GM19324 (cell line): ENCODE measurements at regions not wholly inside any gene's neighbourhood (a gene's known extent, or its start where the extent isn't known, plus 50 kb on each side); places are given as distances from the start of the nearest gene placed in this dataset.
"Not testable (repeated sequence)": the region's sequence is repeated elsewhere in the genome, so short reads cannot be mapped to it uniquely, and the experiment has no call there.

Experiments
- ATAC-seq: cut with Tn5 transposase; IDR thresholded peaks from one replicate; pipeline ENCODE4 v1.9.1; 2021; ENCODE audit warnings: mild to moderate bottlenecking, moderate library complexity; ENCODE audit not compliant: unreplicated experiment, low FRiP score

DNA sequence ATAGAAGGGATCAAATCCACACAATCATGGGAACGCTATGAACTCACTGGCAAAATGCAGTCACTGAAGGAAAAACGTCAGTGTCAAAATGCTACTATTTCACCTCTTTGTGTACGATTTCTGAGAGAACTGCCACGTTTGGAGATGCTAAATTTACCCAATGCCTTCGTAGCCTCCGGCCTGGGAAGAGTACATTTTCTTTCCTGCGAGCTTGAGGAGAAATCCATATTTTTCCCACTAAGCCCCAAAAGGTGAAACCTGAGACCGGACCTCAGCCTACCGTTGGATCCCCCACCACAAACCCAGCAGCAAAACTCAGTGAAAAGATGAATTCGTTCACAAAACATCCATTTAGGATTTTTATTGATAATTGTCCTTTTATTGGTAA is 131.7 kb downstream of the GPX5 start:
- ATAC-seq: no peak

DNA sequence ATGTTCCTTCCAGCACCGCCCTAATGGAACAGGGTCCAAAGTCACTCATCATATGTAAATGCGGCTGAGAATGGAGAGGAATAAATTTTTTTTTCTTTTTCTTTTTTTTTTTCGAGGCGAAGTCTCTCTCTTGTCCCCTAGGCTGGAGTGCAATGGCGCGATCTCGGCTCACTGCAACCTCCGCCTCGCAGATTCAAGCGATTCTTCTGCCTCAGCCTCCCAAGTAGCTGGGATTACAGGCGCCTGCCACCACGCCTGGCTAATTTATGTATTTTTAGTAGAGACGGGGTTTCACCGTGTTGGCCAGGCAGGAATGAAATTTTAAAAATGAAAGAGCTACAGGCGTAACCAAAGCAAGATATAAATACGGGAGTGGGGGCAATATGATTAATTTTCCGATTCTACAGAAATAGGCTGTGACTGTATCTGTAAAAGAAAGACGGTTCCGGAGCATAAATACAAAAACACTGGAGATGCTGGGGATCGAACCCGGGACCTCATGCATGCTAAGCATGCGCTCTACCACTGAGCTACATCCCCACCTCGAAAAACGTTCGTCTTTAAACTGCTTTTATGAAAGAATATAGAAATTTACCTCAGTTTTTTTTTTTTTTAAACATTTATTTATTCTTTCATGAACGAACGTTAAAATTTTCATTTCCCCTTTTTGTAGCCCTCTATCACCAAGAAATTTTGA is 132.2 kb downstream of the GPX5 start:
- no peak for ATAC-seq

DNA sequence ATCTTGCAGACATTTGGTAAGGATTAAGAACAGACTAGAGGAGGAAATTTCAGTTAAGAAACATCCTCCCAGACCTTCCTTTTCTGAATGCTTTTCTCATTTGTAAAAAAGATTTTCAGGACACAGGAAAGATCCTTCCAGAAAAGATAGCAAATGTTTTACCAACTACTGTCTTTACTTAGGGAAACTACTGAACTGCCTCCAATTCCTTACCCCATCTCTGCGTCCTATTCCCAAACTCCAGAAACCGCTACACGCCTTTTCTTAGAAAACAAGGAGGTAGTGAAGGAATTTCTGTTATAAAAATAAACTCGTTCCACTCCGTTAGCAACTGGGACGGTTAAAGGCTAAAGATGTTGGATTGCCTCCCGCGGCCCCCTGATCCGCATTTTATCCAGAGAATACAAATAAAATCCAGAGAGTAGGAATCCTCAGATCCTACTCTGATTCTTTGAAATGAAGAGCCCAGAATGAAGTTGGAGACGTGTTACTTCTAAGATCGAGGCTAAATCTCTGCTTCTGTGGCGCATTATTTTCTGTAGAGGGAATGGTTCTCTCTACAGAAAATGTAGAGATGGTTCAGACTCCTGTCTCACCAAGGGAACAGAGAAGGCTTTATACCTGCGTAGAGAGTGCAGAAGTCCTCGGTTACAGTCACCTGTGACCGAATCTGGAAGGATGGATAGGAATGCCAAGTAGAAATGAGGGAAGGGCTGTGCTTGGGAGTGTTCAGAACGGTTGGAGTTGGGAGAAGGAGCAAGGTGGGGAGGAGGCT is 133.0 kb downstream of the GPX5 start:
- ATAC-seq: no peak

GRCh38 chr6:28659250-28659566 is 133.5 kb downstream of the GPX5 start:
- no peak for ATAC-seq

DNA sequence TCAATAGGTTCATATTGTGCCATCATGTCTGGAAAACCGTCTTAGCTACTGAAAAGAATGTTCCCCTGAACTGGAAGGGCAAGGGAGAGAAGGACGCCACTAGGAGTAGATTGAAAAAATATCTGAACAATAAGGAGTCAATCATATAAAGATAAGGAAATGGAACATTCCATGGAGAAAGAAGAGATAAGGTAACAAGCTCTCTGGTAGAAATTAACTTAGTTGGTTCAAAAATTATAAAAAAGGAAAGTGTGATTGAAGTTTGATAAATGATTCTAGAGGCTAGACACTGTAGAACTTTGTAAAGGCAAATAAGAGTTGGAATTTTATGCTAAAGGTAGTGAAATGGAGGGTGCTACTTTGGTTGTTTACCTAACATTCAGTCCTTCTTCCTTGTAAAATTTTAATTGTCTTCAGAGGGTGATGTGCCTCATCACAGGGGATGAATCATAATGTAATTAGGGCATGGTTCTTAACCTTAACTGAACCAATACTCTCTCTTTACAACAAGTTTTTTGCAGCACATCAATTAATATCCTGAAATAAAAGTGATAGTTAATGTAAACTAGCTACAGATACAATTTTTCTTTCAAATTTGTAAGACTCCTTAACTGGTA is 135.5 kb downstream of the GPX5 start:
- ATAC-seq: no peak

DNA sequence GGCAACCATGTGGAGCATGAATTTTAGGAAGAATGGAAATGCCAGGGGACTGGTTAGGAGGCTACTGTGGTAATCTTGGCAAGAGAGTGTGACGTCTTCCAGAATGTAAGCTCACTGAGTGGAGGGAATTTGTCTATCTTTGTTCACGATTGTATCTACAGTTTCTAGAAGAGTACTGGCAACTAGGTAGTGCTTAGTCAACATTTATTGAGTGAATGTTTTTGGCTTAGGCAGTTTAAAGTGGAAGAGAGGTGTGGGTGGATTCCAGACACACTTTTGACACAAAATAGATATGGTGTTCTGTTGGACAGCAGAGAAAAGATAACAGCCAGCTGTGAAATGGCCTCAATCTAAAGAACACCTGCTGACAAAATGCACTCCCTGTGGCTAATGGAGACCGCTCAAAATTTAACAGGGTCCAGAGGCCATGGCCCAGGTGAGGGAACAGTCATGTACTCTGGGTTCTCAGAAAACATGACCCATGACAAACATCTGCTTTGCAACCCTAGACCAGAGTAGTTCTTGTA is 139.3 kb downstream of the GPX5 start:
- ATAC-seq: no peak

DNA sequence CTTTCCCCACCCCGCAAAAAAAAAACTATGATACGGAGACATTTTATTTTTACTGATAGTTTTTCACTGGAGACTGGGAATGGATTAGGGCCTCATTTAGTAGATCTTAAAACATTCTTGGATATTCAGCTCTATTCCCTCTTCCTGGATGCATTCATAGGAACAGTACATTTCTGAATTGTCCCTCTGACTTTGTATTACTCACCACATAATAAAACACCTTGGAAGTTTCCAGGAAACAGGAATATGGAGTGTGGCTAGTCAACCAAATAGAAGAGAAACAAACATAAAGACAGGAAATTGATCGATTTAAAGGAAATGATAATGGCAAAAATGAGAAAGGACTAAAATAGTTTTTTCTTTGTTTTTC is 147.7 kb downstream of the GPX5 start:
- ATAC-seq: no peak

DNA sequence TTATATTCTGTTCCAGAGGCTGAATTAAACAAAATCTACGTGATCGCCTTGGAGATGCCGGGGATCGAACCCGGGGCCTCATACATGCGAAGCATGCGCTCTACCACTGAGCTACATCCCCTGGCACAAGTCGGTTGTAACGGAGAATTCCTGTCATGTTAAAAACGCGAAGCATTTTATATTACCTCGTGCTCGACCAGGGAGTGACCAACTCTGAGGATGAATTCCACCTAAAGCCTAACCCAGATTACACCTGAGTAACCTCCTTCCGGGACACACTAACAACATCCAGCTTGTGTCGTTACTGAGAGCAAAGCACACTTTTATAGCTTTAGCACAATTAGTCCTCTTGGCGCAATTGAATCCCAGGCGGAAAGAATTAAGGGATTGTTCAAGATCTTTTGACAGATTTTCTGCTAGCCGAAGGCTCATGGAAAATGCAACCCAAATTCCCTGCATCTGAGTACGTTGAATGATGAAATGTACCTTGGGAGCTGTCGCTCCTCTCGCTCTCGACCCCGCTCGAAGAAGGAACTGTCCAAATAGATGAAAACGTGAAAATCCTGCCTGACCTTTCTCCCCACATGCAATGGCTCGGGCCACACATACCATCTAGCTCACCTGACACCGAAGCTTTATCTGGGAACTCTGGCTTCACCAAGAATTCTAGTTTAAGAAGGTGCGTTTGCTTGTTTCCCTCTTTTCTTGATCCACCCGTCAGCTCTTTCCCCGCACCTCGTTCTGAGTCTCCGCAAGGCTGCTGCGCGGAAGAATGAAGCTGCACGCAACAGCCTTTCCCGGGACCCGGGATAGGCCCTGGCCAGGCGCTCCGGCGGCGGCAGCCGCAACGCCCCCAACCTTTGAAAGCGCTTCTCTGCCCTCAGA is 148.3 kb downstream of the GPX5 start:
- no peak for ATAC-seq

DNA sequence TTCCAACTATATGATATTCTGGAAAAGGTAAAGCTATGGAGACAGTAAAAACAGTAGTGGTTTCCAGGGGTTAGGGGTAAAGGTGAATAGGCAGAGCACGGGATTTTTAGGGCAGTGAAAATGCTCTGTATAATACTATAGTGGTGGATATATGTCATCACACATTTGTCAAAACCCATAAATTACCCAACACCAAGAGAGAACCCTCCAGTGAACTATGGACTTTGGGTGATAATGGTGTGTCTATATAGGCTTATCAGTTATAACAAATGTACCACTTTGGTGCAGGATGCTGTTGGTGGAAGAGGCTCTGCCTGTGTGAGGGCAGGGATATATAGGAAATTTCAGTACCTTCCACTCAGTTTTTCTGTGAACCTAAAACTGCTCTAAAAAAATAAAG is 149.9 kb downstream of the GPX5 start:
- ATAC-seq: no peak

DNA sequence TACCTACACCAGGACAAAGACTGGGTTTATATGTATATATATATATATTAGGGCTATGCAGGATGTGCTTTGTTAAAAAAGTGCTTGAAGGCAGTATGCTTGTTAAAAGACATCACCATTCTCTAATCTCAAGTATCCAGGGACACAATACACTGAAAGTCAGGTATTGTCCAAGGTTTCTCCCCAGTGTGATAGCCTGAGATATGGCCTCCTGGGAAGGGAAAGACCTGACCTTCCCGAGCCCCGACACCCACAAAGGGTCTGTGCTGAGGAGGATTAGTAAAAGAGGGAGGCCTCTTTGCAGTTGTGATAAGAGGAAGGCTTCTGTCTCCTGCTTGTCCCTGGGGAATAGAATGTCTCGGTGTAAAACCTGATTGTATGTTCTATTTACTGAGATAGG is 156.9 kb downstream of the GPX5 start:
- ATAC-seq: no peak

DNA sequence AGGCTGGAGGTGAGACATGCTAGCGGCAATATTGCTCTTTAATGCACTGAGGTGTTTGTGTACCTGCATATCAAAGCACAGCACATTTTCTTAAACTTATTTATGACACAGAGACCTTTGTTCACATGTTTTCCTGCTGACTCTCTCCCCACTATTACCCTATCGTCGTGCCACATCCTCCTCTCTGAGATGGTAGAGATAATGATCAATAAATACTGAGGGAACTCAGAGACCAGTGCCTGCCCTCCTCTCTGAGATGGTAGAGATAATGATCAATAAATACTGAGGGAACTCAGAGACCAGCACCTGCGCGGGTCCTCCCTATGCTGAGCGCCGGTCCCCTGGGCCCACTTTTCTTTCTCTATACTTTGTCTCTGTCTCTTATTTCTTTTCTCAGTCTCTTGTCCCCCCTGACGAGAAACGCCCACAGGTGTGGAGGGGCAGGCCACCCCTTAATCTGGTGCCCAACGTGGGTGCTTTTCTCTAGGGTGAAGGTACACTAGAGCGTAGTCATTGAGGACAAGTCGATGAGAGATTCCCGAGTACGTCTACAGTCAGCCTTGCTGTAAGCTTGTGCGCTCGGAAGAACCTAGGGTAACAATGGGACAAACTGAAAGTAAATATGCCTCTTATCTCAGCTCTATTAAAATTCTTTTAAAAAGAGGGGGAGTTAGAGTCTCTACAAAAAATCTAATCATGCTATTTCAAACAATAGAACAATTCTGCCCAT is 157.4 kb downstream of the GPX5 start:
- not testable (repeated sequence) for ATAC-seq

DNA sequence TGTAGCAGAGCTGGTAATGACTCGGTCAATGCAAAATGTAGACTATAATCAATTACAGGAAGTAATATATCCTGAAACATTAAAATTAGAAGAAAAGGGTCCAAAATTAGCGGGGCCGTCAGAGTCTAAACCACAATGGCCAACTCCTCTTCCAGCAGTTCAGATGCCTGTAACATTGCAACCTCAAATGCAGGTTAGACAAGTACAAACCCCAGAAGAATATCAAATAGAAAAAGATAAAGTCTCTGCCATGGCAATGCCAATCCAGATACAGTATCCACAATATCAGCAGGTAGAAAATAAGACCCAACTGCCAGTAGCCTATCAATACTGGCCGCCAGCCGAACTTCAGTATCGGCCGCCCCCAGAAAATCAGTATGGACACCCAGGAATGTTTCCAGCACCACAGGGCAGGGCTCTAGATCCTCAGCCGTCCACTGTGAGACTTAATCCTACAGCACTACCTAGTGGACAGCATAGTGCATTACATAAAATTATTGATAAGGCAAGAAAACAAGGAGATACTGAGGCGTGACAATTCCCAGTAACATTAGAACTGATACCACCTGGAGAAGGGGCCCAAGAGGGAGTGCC is 158.4 kb downstream of the GPX5 start:
- no peak for ATAC-seq

GRCh38 chr6:28685960-28686359 is 160.3 kb downstream of the GPX5 start:
- ATAC-seq: not testable (repeated sequence)

GRCh38 chr6:28686446-28687027 is 160.9 kb downstream of the GPX5 start:
- not testable (repeated sequence) for ATAC-seq

DNA sequence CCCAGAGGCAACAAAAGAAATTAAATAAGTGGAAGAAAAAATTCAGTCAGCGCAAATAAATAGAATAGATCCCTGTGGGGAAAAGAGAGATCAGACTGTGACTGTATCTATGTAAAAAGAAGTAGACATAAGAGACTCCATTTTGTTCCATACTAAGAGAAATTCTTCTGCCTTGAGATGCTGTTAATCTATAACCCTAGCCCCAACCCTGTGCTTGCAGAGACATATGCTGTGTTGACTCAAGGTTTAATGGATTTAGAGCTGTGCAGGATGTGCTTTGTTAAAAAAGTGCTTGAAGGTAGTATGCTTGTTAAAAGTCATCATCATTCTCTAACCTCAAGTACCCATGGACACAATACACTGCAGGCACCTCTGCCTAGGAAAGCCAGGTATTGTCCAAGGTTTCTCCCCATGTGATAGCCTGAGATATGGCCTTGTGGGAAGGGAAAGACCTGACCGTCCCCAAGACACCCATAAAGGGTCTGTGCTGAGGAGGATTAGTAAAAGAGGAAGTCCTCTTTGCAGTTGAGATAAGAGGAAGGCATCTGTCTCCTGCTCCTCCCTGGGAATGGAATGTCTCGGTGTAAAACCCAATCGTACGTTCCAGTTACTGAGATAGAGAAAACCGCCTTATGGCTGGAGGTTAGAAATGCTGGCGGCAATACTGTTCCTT is 161.8 kb downstream of the GPX5 start:
- ATAC-seq: not testable (repeated sequence)

GRCh38 chr6:28691991-28692390 is 166.3 kb downstream of the GPX5 start:
- ATAC-seq: not testable (repeated sequence)

DNA sequence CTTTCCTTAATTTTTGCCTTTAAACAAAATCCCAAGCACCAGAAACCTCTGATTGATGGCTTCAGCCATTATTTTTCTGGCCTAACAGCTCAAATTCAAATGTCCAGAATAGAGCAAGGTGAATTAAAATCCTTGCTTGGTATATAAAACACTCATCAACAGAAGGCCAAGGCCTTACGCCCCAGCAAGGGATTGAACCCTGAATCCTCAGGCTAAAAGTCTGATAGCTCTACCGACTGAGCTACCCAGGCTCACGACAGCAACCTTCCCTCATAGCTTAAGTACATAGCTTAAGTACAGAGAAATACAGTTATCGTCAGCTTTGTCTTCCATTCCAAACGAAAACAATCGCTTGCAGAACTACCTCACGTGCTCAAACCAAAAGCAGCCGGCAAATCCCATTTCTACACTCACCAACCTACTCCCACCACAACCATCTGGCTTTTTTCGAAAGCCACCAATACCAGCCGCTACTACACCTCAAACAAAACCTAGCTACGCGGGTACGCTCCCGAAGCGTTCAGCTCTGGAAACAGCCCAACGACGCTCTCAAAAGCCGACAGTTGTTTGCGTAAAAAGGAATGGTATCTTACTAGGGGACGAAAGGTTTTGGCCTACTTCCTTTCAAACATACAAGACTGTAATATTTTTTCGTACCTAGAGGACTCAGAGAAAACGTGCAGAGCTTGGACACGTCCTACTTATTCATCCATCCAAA is 167.5 kb downstream of the GPX5 start:
- ATAC-seq: no peak
